Fibroblast of lung (primary cell): ENCODE measurements at regions not wholly inside any gene's neighbourhood (a gene's known extent, or its start where the extent isn't known, plus 50 kb on each side); places are given as distances from the start of the nearest gene placed in this dataset.

ENCODE experiments used
- DNase-seq, 2 donors: peaks; one replicate each; pipeline versions ENCODE4 v3.0.0 to v3.0.0-alpha.2; 2010; ENCODE audit warnings: low read depth in 2 of 2
- H2AFZ ChIP-seq: 2 replicates; pipeline ENCODE4 v1.5.1; 2012; ENCODE audit warnings: low read length, control low read depth, inconsistent platforms
- H3K27ac ChIP-seq: 2 replicates; pipeline ENCODE4 v1.5.1; 2011; ENCODE audit warnings: low read length, control low read depth; ENCODE audit not compliant: insufficient read depth
- H3K27me3 ChIP-seq: 2 replicates; pipeline ENCODE4 v1.5.1; 2011; ENCODE audit warnings: mild to moderate bottlenecking, low read length; ENCODE audit not compliant: control insufficient read depth, insufficient read depth
- H3K36me3 ChIP-seq: 2 replicates; pipeline ENCODE4 v1.5.1; 2011; ENCODE audit warnings: low read length; ENCODE audit not compliant: control insufficient read depth, insufficient read depth
- H3K4me1 ChIP-seq: 2 replicates; pipeline ENCODE4 v1.5.1; 2011; ENCODE audit warnings: low read length; ENCODE audit not compliant: control insufficient read depth, insufficient read depth; ENCODE audit errors: extremely low read depth
- H3K4me2 ChIP-seq: 2 replicates; pipeline ENCODE4 v1.5.1; 2011; ENCODE audit warnings: low read length, control low read depth; ENCODE audit not compliant: insufficient read depth; ENCODE audit errors: extremely low read depth
- H3K4me3 ChIP-seq, 4 experiments: fragments of 200-600 bp in 1 of 4; sonication (generic) in 1 of 4; replicated peaks in 1 of 4; 2 replicates each; pipeline ENCODE4 v1.5.1; 2011 to 2016; ENCODE audit warnings: low read length in 4 of 4, low read depth in 3 of 4, mild to moderate bottlenecking in 3 of 4, control low read depth in 2 of 4, inconsistent platforms in 1 of 4, mixed read lengths in 1 of 4; ENCODE audit not compliant: insufficient read depth in 1 of 4; ENCODE audit errors: control extremely low read depth in 1 of 4
- H3K79me2 ChIP-seq: 2 replicates; pipeline ENCODE4 v1.5.1; 2012; ENCODE audit warnings: mild to moderate bottlenecking, low read length, inconsistent platforms; ENCODE audit not compliant: control insufficient read depth, insufficient read depth
- H3K9ac ChIP-seq: 2 replicates; pipeline ENCODE4 v1.5.1; 2011; ENCODE audit warnings: mild to moderate bottlenecking, low read length, control low read depth; ENCODE audit not compliant: insufficient read depth
- H3K9me3 ChIP-seq: 2 replicates; pipeline ENCODE4 v1.5.1; 2012; ENCODE audit warnings: low read depth, low read length; ENCODE audit not compliant: control insufficient read depth, insufficient read depth
- H4K20me1 ChIP-seq: 2 replicates; pipeline ENCODE4 v1.5.1; 2011; ENCODE audit warnings: low read length; ENCODE audit not compliant: control insufficient read depth, insufficient read depth; ENCODE audit errors: extremely low read depth
- EZH2 ChIP-seq: IDR thresholded peaks from 2 replicates; pipeline ENCODE4 v1.5.1; 2012; ENCODE audit warnings: low read length, control low read depth, mild to moderate bottlenecking; ENCODE audit errors: missing control alignments
- TF ChIP-seq, protein P1 (sequence below), 2 donors: IDR thresholded peaks in 1 of 2; conservative IDR thresholded peaks in 1 of 2; 1 replicate in 1 of 2; 2 replicates in 1 of 2; pipeline ENCODE4 v1.5.1; 2011 to 2012; ENCODE audit warnings: low read length in 2 of 2, control low read depth in 1 of 2, inconsistent platforms in 1 of 2, low read depth in 1 of 2, mild to moderate bottlenecking in 1 of 2

DNA sequence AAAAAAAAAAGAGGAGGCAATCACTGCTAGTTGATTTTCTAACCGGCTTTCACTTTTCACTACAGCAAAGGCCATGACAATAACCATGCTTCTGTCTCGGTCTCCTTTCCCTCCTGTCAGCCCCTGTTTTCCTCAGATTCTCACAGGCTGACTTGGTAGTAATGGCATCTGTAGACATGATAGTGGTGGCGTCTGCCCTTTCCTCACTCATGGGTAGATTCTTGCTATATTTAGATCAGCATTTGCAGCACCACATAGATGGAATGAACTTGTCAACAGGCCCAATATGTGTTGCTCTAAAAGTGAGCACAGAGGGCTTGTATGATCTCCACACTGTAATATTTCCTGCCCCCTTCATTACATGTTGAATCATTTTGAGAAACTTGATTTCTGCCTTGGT lies 120.3 kb upstream of the FTMT start:
- Histone ChIP-seq H3K27ac (no peak overlapping the region), H3K9me3 (no peaks in the 10 kb centered on the region), H3K4me3 (no peak overlapping the region), H3K9ac (no peak overlapping the region), H3K4me2 (no peak overlapping the region), H4K20me1 (no peaks in the 10 kb centered on the region), H3K27me3 (no peaks in the 10 kb centered on the region), H2AFZ (no peak overlapping the region), H3K79me2 (no peaks in the 10 kb centered on the region), H3K36me3 (no peaks in the 10 kb centered on the region), H3K4me1 (no peaks in the 10 kb centered on the region)
- DNase-seq: no peak
- TF ChIP-seq EZH2: no peak
- TF ChIP-seq, protein P1, sequence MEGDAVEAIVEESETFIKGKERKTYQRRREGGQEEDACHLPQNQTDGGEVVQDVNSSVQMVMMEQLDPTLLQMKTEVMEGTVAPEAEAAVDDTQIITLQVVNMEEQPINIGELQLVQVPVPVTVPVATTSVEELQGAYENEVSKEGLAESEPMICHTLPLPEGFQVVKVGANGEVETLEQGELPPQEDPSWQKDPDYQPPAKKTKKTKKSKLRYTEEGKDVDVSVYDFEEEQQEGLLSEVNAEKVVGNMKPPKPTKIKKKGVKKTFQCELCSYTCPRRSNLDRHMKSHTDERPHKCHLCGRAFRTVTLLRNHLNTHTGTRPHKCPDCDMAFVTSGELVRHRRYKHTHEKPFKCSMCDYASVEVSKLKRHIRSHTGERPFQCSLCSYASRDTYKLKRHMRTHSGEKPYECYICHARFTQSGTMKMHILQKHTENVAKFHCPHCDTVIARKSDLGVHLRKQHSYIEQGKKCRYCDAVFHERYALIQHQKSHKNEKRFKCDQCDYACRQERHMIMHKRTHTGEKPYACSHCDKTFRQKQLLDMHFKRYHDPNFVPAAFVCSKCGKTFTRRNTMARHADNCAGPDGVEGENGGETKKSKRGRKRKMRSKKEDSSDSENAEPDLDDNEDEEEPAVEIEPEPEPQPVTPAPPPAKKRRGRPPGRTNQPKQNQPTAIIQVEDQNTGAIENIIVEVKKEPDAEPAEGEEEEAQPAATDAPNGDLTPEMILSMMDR (conservative IDR thresholded peaks at IDR 0.05 in 1 of 2, IDR thresholded peaks at IDR 0.05 in 1 of 2; ENCODE audit: low read depth in 1 of 2, low read length in 2 of 2): no peak

GRCh38 chr5:121735618-121736017 lies 116.1 kb upstream of the FTMT start:
- H3K36me3 ChIP-seq: no peaks in the 10 kb centered on the region
- no peaks in the 10 kb centered on the region for H4K20me1 ChIP-seq
- no peak for DNase-seq
- H3K27me3 ChIP-seq: no peaks in the 10 kb centered on the region
- H3K4me1 ChIP-seq: no peaks in the 10 kb centered on the region
- H3K9me3 ChIP-seq: no peaks in the 10 kb centered on the region
- no peaks in the 10 kb centered on the region for H3K79me2 ChIP-seq
- no peak overlapping the region for H3K4me3 ChIP-seq
- H3K9ac ChIP-seq: no peak overlapping the region
- no peak for TF ChIP-seq EZH2
- TF ChIP-seq, protein P1 (conservative IDR thresholded peaks at IDR 0.05 in 1 of 2, IDR thresholded peaks at IDR 0.05 in 1 of 2; ENCODE audit: low read depth in 1 of 2, low read length in 2 of 2): no peak
- H2AFZ ChIP-seq: no peak overlapping the region
- no peak overlapping the region for H3K4me2 ChIP-seq
- no peak overlapping the region for H3K27ac ChIP-seq

DNA sequence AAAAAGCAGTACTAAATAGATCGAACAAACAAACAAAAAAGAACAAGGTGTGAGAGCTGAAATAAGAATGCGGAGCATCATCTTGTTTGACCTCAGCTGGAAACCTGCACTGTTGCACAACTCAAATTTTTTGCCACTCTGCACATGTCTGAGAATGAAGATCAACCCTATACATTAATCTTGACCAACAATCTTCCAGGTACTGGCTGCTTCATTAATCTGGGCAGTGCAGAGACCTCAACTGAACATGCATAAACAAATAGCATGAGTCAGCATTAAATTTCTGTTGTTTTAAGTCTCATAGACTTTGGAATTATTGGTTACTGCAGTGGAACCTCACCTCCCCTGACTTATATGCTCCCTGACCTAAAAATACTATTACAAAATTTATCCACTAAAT lies 114.6 kb upstream of the FTMT start:
- Histone ChIP-seq H3K27me3 (no peaks in the 10 kb centered on the region), H3K4me2 (no peak overlapping the region), H4K20me1 (no peaks in the 10 kb centered on the region), H3K9ac (no peak overlapping the region), H3K4me1 (no peaks in the 10 kb centered on the region), H3K9me3 (no peaks in the 10 kb centered on the region), H3K36me3 (no peaks in the 10 kb centered on the region), H3K4me3 (no peak overlapping the region), H3K79me2 (no peaks in the 10 kb centered on the region), H2AFZ (no peak overlapping the region), H3K27ac (no peak overlapping the region)
- peak in 1 of 2 donors; percentile 12 for DNase-seq
- TF ChIP-seq, protein P1 (conservative IDR thresholded peaks at IDR 0.05 in 1 of 2, IDR thresholded peaks at IDR 0.05 in 1 of 2; ENCODE audit: low read depth in 1 of 2, low read length in 2 of 2): no peak
- no peak for TF ChIP-seq EZH2
